ENCODE measurements at regions not wholly inside any gene's neighbourhood (a gene's known extent, or its start where the extent isn't known, plus 50 kb on each side); places are given as distances from the start of the nearest gene placed in this dataset.

- Histone ChIP-seq H3K14ac (ENCODE audit: low read length in 2 of 2) (no peak overlapping the region), H3K4me1 (ENCODE audit: control insufficient read depth, insufficient read depth, low read depth, low read length) (peaks cover 1% of the 10 kb centered on the region), H2AFZ (ENCODE audit: low read depth, low read length) (no peak overlapping the region), H2BK12ac (ENCODE audit: low read length in 2 of 2) (no peak overlapping the region), H3K18ac (ENCODE audit: low read depth in 1 of 2, low read length in 2 of 2) (no peak overlapping the region), H3K4me3 (ENCODE audit: insufficient read depth in 1 of 2, low read depth in 1 of 2, low read length in 2 of 2) (no peak overlapping the region), H3K4me2 (ENCODE audit: low read length, poor library complexity, severe bottlenecking) (no peak overlapping the region), H3K9me3 (ENCODE audit: control insufficient read depth, low read length) (no peaks in the 10 kb centered on the region), H3K27ac (ENCODE audit: low read length, poor library complexity, severe bottlenecking) (no peak overlapping the region), H3K36me3 (ENCODE audit: control insufficient read depth in 1 of 2, insufficient read depth in 2 of 2, low read depth in 1 of 2, low read length in 2 of 2) (no peaks in the 10 kb centered on the region), H2AK5ac (ENCODE audit: low read length, severe bottlenecking) (no peak overlapping the region), H4K91ac (ENCODE audit: low read length) (no peak overlapping the region), H3K27me3 (ENCODE audit: control insufficient read depth in 1 of 2, insufficient read depth in 1 of 2, low read length in 2 of 2) (no peaks in the 10 kb centered on the region), H2BK15ac (ENCODE audit: low read depth, poor library complexity, severe bottlenecking) (no peak overlapping the region), H4K8ac (ENCODE audit: low read length) (no peak overlapping the region), H3K4ac (ENCODE audit: low read depth in 1 of 2, low read length in 2 of 2) (no peak overlapping the region), H2BK5ac (ENCODE audit: low read depth, low read length, poor library complexity, severe bottlenecking) (no peak overlapping the region), H3K23ac (ENCODE audit: low read length in 2 of 2) (no peak overlapping the region), H3K9ac (ENCODE audit: low read length) (peak overlapping the region; percentile 23), H3K79me1 (replicated peaks; ENCODE audit: low read length, poor library complexity, severe bottlenecking) (no peaks in the 10 kb centered on the region), H2BK120ac (ENCODE audit: low read depth, low read length) (no peak overlapping the region)
- WGBS = no CpG with 5 or more reads among the region's 1 CpG
- DNase-seq = no peak
Measured at GRCh38 chr2:54059986-54060385, 55.4 kb upstream of the ACYP2 start.

GRCh38 chr2:54059504-54059903, 55.9 kb upstream of the ACYP2 start:
- Histone ChIP-seq H3K14ac (ENCODE audit: low read length in 2 of 2) (no peak overlapping the region), H3K9me3 (ENCODE audit: control insufficient read depth, low read length) (no peaks in the 10 kb centered on the region), H3K36me3 (ENCODE audit: control insufficient read depth in 1 of 2, insufficient read depth in 2 of 2, low read depth in 1 of 2, low read length in 2 of 2) (no peaks in the 10 kb centered on the region), H4K8ac (ENCODE audit: low read length) (no peak overlapping the region), H3K4me1 (ENCODE audit: control insufficient read depth, insufficient read depth, low read depth, low read length) (peaks cover 1% of the 10 kb centered on the region), H2AK5ac (ENCODE audit: low read length, severe bottlenecking) (no peak overlapping the region), H3K18ac (ENCODE audit: low read depth in 1 of 2, low read length in 2 of 2) (no peak overlapping the region), H3K23ac (ENCODE audit: low read length in 2 of 2) (no peak overlapping the region), H2BK15ac (ENCODE audit: low read depth, poor library complexity, severe bottlenecking) (no peak overlapping the region), H3K27ac (ENCODE audit: low read length, poor library complexity, severe bottlenecking) (no peak overlapping the region), H2BK120ac (ENCODE audit: low read depth, low read length) (no peak overlapping the region), H3K4me2 (ENCODE audit: low read length, poor library complexity, severe bottlenecking) (no peak overlapping the region), H2BK12ac (ENCODE audit: low read length in 2 of 2) (no peak overlapping the region), H3K4ac (ENCODE audit: low read depth in 1 of 2, low read length in 2 of 2) (no peak overlapping the region), H3K27me3 (ENCODE audit: control insufficient read depth in 1 of 2, insufficient read depth in 1 of 2, low read length in 2 of 2) (no peaks in the 10 kb centered on the region), H4K91ac (ENCODE audit: low read length) (no peak overlapping the region), H3K79me1 (replicated peaks; ENCODE audit: low read length, poor library complexity, severe bottlenecking) (no peaks in the 10 kb centered on the region), H2BK5ac (ENCODE audit: low read depth, low read length, poor library complexity, severe bottlenecking) (no peak overlapping the region), H2AFZ (ENCODE audit: low read depth, low read length) (no peak overlapping the region), H3K9ac (ENCODE audit: low read length) (peak overlapping the region; percentile 23), H3K4me3 (ENCODE audit: insufficient read depth in 1 of 2, low read depth in 1 of 2, low read length in 2 of 2) (no peak overlapping the region)
- WGBS = 94% methylated on average over 3 of the region's 3 CpGs
- no peak for DNase-seq

- no peak overlapping the region for H3K4me2 ChIP-seq (ENCODE audit: low read length, poor library complexity, severe bottlenecking)
- H3K4ac ChIP-seq (ENCODE audit: low read depth in 1 of 2, low read length in 2 of 2) = no peak overlapping the region
- no CpG with 5 or more reads among the region's 1 CpG for WGBS
- H3K27ac ChIP-seq (ENCODE audit: low read length, poor library complexity, severe bottlenecking) = no peak overlapping the region
- H2AK5ac ChIP-seq (ENCODE audit: low read length, severe bottlenecking) = no peak overlapping the region
- no peaks in the 10 kb centered on the region for H3K36me3 ChIP-seq (ENCODE audit: control insufficient read depth in 1 of 2, insufficient read depth in 2 of 2, low read depth in 1 of 2, low read length in 2 of 2)
- H4K91ac ChIP-seq (ENCODE audit: low read length) = no peak overlapping the region
- no peak for DNase-seq
- no peaks in the 10 kb centered on the region for H3K27me3 ChIP-seq (ENCODE audit: control insufficient read depth in 1 of 2, insufficient read depth in 1 of 2, low read length in 2 of 2)
- no peak overlapping the region for H3K4me3 ChIP-seq (ENCODE audit: insufficient read depth in 1 of 2, low read depth in 1 of 2, low read length in 2 of 2)
- no peak overlapping the region for H2BK12ac ChIP-seq (ENCODE audit: low read length in 2 of 2)
- no peak overlapping the region for H3K23ac ChIP-seq (ENCODE audit: low read length in 2 of 2)
- H3K9ac ChIP-seq (ENCODE audit: low read length) = no peak overlapping the region
- H3K18ac ChIP-seq (ENCODE audit: low read depth in 1 of 2, low read length in 2 of 2) = no peak overlapping the region
- H3K14ac ChIP-seq (ENCODE audit: low read length in 2 of 2) = no peak overlapping the region
- H2BK5ac ChIP-seq (ENCODE audit: low read depth, low read length, poor library complexity, severe bottlenecking) = no peak overlapping the region
- no peaks in the 10 kb centered on the region for H3K9me3 ChIP-seq (ENCODE audit: control insufficient read depth, low read length)
- no peak overlapping the region for H2AFZ ChIP-seq (ENCODE audit: low read depth, low read length)
- peaks cover 1% of the 10 kb centered on the region for H3K4me1 ChIP-seq (ENCODE audit: control insufficient read depth, insufficient read depth, low read depth, low read length)
- H2BK120ac ChIP-seq (ENCODE audit: low read depth, low read length) = no peak overlapping the region
- no peak overlapping the region for H4K8ac ChIP-seq (ENCODE audit: low read length)
- H3K79me1 ChIP-seq (replicated peaks; ENCODE audit: low read length, poor library complexity, severe bottlenecking) = no peaks in the 10 kb centered on the region
- H2BK15ac ChIP-seq (ENCODE audit: low read depth, poor library complexity, severe bottlenecking) = no peak overlapping the region
Measured at GRCh38 chr2:54058449-54058848, 57.0 kb upstream of the ACYP2 start.

GRCh38 chr2:54054774-54055173, 60.6 kb upstream of the ACYP2 start:
- H3K23ac ChIP-seq (ENCODE audit: low read length in 2 of 2) = no peak overlapping the region
- no peak overlapping the region for H2AFZ ChIP-seq (ENCODE audit: low read depth, low read length)
- no peak overlapping the region for H3K14ac ChIP-seq (ENCODE audit: low read length in 2 of 2)
- no peak overlapping the region for H3K9ac ChIP-seq (ENCODE audit: low read length)
- H3K36me3 ChIP-seq (ENCODE audit: control insufficient read depth in 1 of 2, insufficient read depth in 2 of 2, low read depth in 1 of 2, low read length in 2 of 2) = peaks cover 4 to 8% of the 10 kb centered on the region in 2 experiments
- no peaks in the 10 kb centered on the region for H3K79me1 ChIP-seq (replicated peaks; ENCODE audit: low read length, poor library complexity, severe bottlenecking)
- H3K4me3 ChIP-seq (ENCODE audit: insufficient read depth in 1 of 2, low read depth in 1 of 2, low read length in 2 of 2) = no peak overlapping the region
- H4K91ac ChIP-seq (ENCODE audit: low read length) = no peak overlapping the region
- WGBS = 93% methylated on average over 4 of the region's 4 CpGs
- H3K9me3 ChIP-seq (ENCODE audit: control insufficient read depth, low read length) = no peaks in the 10 kb centered on the region
- H2BK120ac ChIP-seq (ENCODE audit: low read depth, low read length) = no peak overlapping the region
- H3K18ac ChIP-seq (ENCODE audit: low read depth in 1 of 2, low read length in 2 of 2) = no peak overlapping the region
- no peaks in the 10 kb centered on the region for H3K27me3 ChIP-seq (ENCODE audit: control insufficient read depth in 1 of 2, insufficient read depth in 1 of 2, low read length in 2 of 2)
- no peak overlapping the region for H2BK5ac ChIP-seq (ENCODE audit: low read depth, low read length, poor library complexity, severe bottlenecking)
- no peak for DNase-seq
- H4K8ac ChIP-seq (ENCODE audit: low read length) = no peak overlapping the region
- H3K27ac ChIP-seq (ENCODE audit: low read length, poor library complexity, severe bottlenecking) = no peak overlapping the region
- H2AK5ac ChIP-seq (ENCODE audit: low read length, severe bottlenecking) = no peak overlapping the region
- H2BK15ac ChIP-seq (ENCODE audit: low read depth, poor library complexity, severe bottlenecking) = no peak overlapping the region
- H3K4me2 ChIP-seq (ENCODE audit: low read length, poor library complexity, severe bottlenecking) = no peak overlapping the region
- no peak overlapping the region for H3K4ac ChIP-seq (ENCODE audit: low read depth in 1 of 2, low read length in 2 of 2)
- H3K4me1 ChIP-seq (ENCODE audit: control insufficient read depth, insufficient read depth, low read depth, low read length) = no peaks in the 10 kb centered on the region
- no peak overlapping the region for H2BK12ac ChIP-seq (ENCODE audit: low read length in 2 of 2)
